Liver (tissue), 7 donors: ENCODE measurements at regions not wholly inside any gene's neighbourhood (a gene's known extent, or its start where the extent isn't known, plus 50 kb on each side); places are given as distances from the start of the nearest gene placed in this dataset.
"Not testable (repeated sequence)": the region's sequence is repeated elsewhere in the genome, so short reads cannot be mapped to it uniquely, and the experiment has no call there.

Source experiments
- DNase-seq: peaks from one replicate; pipeline ENCODE4 v3.0.0-alpha.2; 2017; ENCODE audit warnings: low spot score
- H3K27ac ChIP-seq, 2 donors: one replicate each; pipeline ENCODE4 v1.7.0; 2013; ENCODE audit warnings: inconsistent platforms in 2 of 2, low read length in 2 of 2, control low read depth in 1 of 2, low read depth in 1 of 2, mild to moderate bottlenecking in 1 of 2
- H3K27me3 ChIP-seq, 4 donors: one replicate each; pipeline versions ENCODE4 v1.6.1 to v1.7.0; 2013; ENCODE audit warnings: low read length in 3 of 4, inconsistent platforms in 1 of 4, mild to moderate bottlenecking in 1 of 4, moderate library complexity in 1 of 4; ENCODE audit not compliant: control insufficient read depth in 4 of 4, insufficient read depth in 4 of 4
- H3K36me3 ChIP-seq, 4 donors: one replicate each; pipeline versions ENCODE4 v1.6.1 to v1.7.0; 2013; ENCODE audit warnings: low read length in 3 of 4, mild to moderate bottlenecking in 3 of 4, low read depth in 1 of 4, moderate library complexity in 1 of 4; ENCODE audit not compliant: control insufficient read depth in 4 of 4, insufficient read depth in 3 of 4
- H3K4me1 ChIP-seq, 4 donors: one replicate each; pipeline versions ENCODE4 v1.6.1 to v1.7.0; 2013; ENCODE audit warnings: low read length in 3 of 4, mild to moderate bottlenecking in 3 of 4, moderate library complexity in 1 of 4; ENCODE audit not compliant: control insufficient read depth in 4 of 4, insufficient read depth in 4 of 4
- H3K4me3 ChIP-seq, 3 donors: one replicate each; pipeline versions ENCODE4 v1.6.1 to v1.7.0; 2013; ENCODE audit warnings: low read length in 3 of 3, control low read depth in 1 of 3, low read depth in 1 of 3, mild to moderate bottlenecking in 1 of 3
- H3K9ac ChIP-seq, 2 donors: one replicate each; pipeline ENCODE4 v1.7.0; 2013; ENCODE audit warnings: low read length in 2 of 2, mild to moderate bottlenecking in 2 of 2, moderate library complexity in 2 of 2, control low read depth in 1 of 2, low read depth in 1 of 2
- H3K9me3 ChIP-seq, 4 donors: one replicate each; pipeline versions ENCODE4 v1.6.1 to v1.7.0; 2013; ENCODE audit warnings: low read length in 3 of 4; ENCODE audit not compliant: control insufficient read depth in 4 of 4
- EGR1 ChIP-seq, 2 donors: IDR thresholded peaks; 2 replicates each; pipeline ENCODE4 v1.6.1; 2016 to 2018; ENCODE audit warnings: antibody characterized with exemption in 2 of 2, low read depth in 2 of 2
- FOXA2 ChIP-seq: IDR thresholded peaks from 2 replicates; pipeline ENCODE4 v1.6.1; 2016; ENCODE audit warnings: antibody characterized with exemption
- GABPA ChIP-seq, 2 donors: IDR thresholded peaks in 1 of 2; conservative IDR thresholded peaks in 1 of 2; 2 replicates each; pipeline ENCODE4 v1.6.1; 2016; ENCODE audit warnings: antibody characterized with exemption in 2 of 2, mild to moderate bottlenecking in 1 of 2, moderate library complexity in 1 of 2
- HNF4A ChIP-seq, 2 donors: conservative IDR thresholded peaks; 2 replicates each; pipeline ENCODE4 v1.6.1; 2016; ENCODE audit warnings: antibody characterized with exemption in 2 of 2, mild to moderate bottlenecking in 2 of 2
- HNF4G ChIP-seq: IDR thresholded peaks from 2 replicates; pipeline ENCODE4 v1.6.1; 2016; ENCODE audit warnings: antibody characterized with exemption
- NR2F2 ChIP-seq: IDR thresholded peaks from 2 replicates; pipeline ENCODE4 v1.6.1; 2016; ENCODE audit warnings: antibody characterized with exemption
- TAF1 ChIP-seq: conservative IDR thresholded peaks from 2 replicates; pipeline ENCODE4 v1.6.1; 2016; ENCODE audit warnings: antibody characterized with exemption, mild to moderate bottlenecking
- WGBS: extraction: QIAGEN DNeasy Blood & Tissue Kit; methylation state at CpG from one replicate; pipeline ENCODE4 v1.1.7; 2013; 5-methylcytosine and 5-hydroxymethylcytosine counted together
- TF ChIP-seq, protein P1 (sequence below): IDR thresholded peaks from 2 replicates; pipeline ENCODE4 v1.6.1; 2016; ENCODE audit warnings: antibody characterized with exemption
- donor health status: healthy.
- donor health status: healthy.
- donor health status: healthy.
- donor health status: healthy.

DNA sequence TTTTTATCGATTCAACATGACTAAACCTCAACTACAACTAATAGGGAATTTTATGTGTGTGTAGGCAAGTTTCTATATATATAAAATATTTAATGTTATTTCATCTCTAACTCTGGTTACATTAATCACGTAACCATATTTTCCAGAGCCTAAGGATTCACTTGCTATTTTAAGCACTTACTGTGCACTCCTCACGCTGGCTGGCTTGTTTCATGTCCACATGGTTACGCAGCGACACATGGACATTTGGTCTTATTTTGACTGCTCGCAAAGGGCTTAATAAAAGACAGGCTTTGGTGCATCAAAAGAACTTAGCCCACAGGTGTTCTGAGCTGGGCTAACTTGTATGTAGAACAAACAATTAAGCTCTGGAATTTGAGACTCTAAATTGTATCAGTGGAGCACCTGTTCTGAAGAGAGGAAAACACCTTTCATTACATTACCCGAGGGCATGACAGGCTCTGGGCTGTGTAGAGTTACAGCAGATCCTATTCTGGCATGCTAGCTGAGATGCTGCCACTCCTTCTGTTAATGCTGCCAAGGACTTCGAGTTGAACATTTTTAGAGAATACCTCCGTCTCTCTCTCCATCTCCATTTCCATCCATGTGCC, 130.0 kb upstream of the NR2F2 start:
- H3K4me3 ChIP-seq = no peak overlapping the region
- H3K9me3 ChIP-seq = no peaks in the 10 kb centered on the region
- DNase-seq = no peak
- H3K36me3 ChIP-seq = no peaks in the 10 kb centered on the region
- WGBS = 93% methylated on average over 9 of the region's 9 CpGs
- no peaks in the 10 kb centered on the region for H3K27me3 ChIP-seq
- H3K27ac ChIP-seq = no peak overlapping the region
- no peak overlapping the region for H3K9ac ChIP-seq
- TF ChIP-seq NR2F2 = no peak
- TF ChIP-seq EGR1 (IDR thresholded peaks at IDR 0.05; ENCODE audit: low read depth in 2 of 2) = no peak
- no peak for TF ChIP-seq GABPA (IDR thresholded peaks at IDR 0.05 in 1 of 2, conservative IDR thresholded peaks at IDR 0.05 in 1 of 2)
- TF ChIP-seq, protein P1, sequence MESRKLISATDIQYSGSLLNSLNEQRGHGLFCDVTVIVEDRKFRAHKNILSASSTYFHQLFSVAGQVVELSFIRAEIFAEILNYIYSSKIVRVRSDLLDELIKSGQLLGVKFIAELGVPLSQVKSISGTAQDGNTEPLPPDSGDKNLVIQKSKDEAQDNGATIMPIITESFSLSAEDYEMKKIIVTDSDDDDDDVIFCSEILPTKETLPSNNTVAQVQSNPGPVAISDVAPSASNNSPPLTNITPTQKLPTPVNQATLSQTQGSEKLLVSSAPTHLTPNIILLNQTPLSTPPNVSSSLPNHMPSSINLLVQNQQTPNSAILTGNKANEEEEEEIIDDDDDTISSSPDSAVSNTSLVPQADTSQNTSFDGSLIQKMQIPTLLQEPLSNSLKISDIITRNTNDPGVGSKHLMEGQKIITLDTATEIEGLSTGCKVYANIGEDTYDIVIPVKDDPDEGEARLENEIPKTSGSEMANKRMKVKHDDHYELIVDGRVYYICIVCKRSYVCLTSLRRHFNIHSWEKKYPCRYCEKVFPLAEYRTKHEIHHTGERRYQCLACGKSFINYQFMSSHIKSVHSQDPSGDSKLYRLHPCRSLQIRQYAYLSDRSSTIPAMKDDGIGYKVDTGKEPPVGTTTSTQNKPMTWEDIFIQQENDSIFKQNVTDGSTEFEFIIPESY = no peak
- no peaks in the 10 kb centered on the region for H3K4me1 ChIP-seq

GRCh38 chr15:96201696-96202095, 128.8 kb upstream of the NR2F2 start:
- no peak for DNase-seq
- Histone ChIP-seq H3K27me3 (no peaks in the 10 kb centered on the region), H3K36me3 (no peaks in the 10 kb centered on the region), H3K4me1 (no peaks in the 10 kb centered on the region), H3K9me3 (no peaks in the 10 kb centered on the region), H3K4me3 (no peak overlapping the region), H3K9ac (no peak overlapping the region), H3K27ac (no peak overlapping the region)
- 92% methylated on average over 2 of the region's 2 CpGs for WGBS
- TF ChIP-seq TAF1 (no peak), FOXA2 (no peak), HNF4A (conservative IDR thresholded peaks at IDR 0.05) (no peak)

DNA sequence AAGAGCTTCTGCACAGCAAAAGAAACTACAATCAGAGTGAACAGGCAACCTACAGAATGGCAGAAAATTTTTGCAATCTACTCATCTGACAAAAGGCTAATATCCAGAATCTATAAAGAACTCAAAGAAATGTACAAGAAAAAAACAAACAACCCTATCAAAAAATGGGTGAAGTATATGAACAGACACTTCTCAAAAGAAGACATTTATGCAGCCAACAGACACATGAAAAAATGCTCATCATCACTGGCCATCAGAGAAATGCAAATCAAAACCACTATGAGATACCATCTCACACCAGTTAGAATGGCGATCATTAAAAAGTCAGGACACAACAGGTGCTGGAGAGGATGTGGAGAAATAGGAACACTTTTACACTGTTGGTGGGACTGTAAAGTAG, 124.9 kb upstream of the NR2F2 start:
- H3K4me3 ChIP-seq, H3K9ac ChIP-seq, DNase-seq, H3K27ac ChIP-seq, H3K9me3 ChIP-seq, H3K27me3 ChIP-seq, H3K36me3 ChIP-seq: not testable (repeated sequence)
- WGBS = 92% methylated on average over 1 of the region's 1 CpG
- peaks cover 0 to 16% (median 5%) of the 10 kb centered on the region in 4 donors for H3K4me1 ChIP-seq

DNA sequence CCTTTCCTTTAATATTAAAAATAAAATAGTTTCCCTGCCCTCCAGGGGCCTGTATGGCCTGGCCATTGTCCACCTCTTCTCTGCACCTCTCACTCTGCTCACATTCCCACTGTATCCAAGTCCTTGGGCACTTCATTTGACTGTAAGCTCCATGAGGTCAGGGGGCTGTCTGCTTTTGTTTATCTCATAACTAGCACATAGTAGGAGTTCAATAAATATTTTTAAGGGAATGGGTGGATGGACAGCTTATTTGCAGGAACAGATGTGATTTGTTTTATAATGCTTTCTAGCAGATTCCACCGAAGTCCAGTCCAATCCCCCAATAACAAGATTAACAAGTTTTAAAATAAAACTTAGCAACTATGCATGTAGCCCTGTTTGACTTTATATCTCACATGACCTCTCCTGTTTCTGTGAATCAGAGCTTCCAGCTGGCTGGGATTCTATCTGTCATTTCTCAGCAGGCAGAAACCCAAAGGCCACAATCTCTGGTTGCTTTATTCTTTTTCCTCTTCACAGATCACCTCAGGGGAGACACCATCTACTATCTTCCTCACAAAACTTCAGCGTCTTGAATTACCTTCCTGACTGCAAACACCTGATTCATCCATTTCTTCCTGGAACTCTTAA, 123.0 kb upstream of the NR2F2 start:
- Histone ChIP-seq H3K9ac (no peak overlapping the region), H3K36me3 (no peaks in the 10 kb centered on the region), H3K4me1 (peaks cover 0 to 23% (median 9%) of the 10 kb centered on the region in 4 donors), H3K4me3 (no peak overlapping the region), H3K27me3 (no peaks in the 10 kb centered on the region), H3K27ac (no peak overlapping the region), H3K9me3 (no peaks in the 10 kb centered on the region)
- 81% methylated on average over 2 of the region's 2 CpGs for WGBS
- no peak for DNase-seq
- TF ChIP-seq HNF4G (no peak), HNF4A (conservative IDR thresholded peaks at IDR 0.05) (peak in 1 of 2 donors; percentile 8)
